HCT116 (cell line): ENCODE measurements at regions not wholly inside any gene's neighbourhood (a gene's known extent, or its start where the extent isn't known, plus 50 kb on each side); places are given as distances from the start of the nearest gene placed in this dataset.

ENCODE experiments used
- ATAC-seq: fragments of 200-7000 bp; cut with Tn5 transposase; 2 replicates; pipeline ENCODE4 v1.9.1; 2020; ENCODE audit warnings: mild to moderate bottlenecking, moderate library complexity
- BruUV-seq: library from RNA; stranded (reverse); fragments of 400-500 nt; replicated peaks from 2 replicates; lab custom pipeline; 2021; lab: Mats Ljungman, UMichigan
- CTCF ChIA-PET: fragments of 300-600 bp; sonication (Branson Sonifier 250); formaldehyde crosslinking; loops from one replicate; lab custom pipeline; 2021; ENCODE audit warnings: antibody characterized with exemption; lab: Charles Lee
- POLR2A ChIA-PET: fragments of 300-600, 350-600 bp; sonication (Branson Sonifier 250); formaldehyde crosslinking; loops from one replicate; lab custom pipeline; 2021; ENCODE audit warnings: antibody characterized with exemption; lab: Charles Lee
- RAD21 ChIA-PET, 2 experiments: fragments of 300-600 bp; sonication (Branson Sonifier 250); formaldehyde crosslinking; loops; one replicate each; lab custom pipeline; 2023; ENCODE audit warnings: low total read pairs in 2 of 2; ENCODE audit not compliant: uncharacterized antibody in 2 of 2, unreplicated experiment in 2 of 2, low non-redundant PET in 1 of 2; lab: Charles Lee
- DNase-seq: peaks from one replicate; pipeline ENCODE4 v3.0.0-alpha.2; 2010; ENCODE audit warnings: low read depth, low spot score
- H2AFZ ChIP-seq: fragments of 200-600 bp; shearing (Covaris generic), sonication (generic); 2 replicates; pipeline ENCODE4 v1.6.1; 2017; ENCODE audit warnings: low read depth, mixed run types, mixed read lengths, antibody characterized with exemption, low read length; ENCODE audit not compliant: poor library complexity, severe bottlenecking
- H3K27ac ChIP-seq: 2 replicates; pipeline ENCODE4 v1.5.1; 2012; ENCODE audit warnings: low read depth, low read length
- H3K27me3 ChIP-seq: fragments of 200-600 bp; sonication (generic); 2 replicates; pipeline ENCODE4 v1.6.1; 2016; ENCODE audit warnings: mixed run types, low read length, mixed read lengths; ENCODE audit not compliant: insufficient read depth
- H3K36me3 ChIP-seq, 2 experiments: fragments of 200-500 bp in 1 of 2; fragments of 200-600 bp in 1 of 2; sonication (Bioruptor generic) in 1 of 2; sonication (generic) in 1 of 2; 2 replicates each; pipeline versions ENCODE4 v1.5.1 to v1.6.1; 2014 to 2016; ENCODE audit warnings: low read length in 2 of 2, inconsistent platforms in 1 of 2, mixed read lengths in 1 of 2, mixed run types in 1 of 2; ENCODE audit not compliant: insufficient read depth in 2 of 2, control insufficient read depth in 1 of 2
- H3K4me1 ChIP-seq, 2 experiments: fragments of 200-600 bp in 1 of 2; sonication (generic) in 1 of 2; 2 replicates each; pipeline versions ENCODE4 v1.5.1 to v1.6.1; 2012 to 2017; ENCODE audit warnings: low read length in 2 of 2, inconsistent platforms in 1 of 2, mild to moderate bottlenecking in 1 of 2, mixed read lengths in 1 of 2, mixed run types in 1 of 2, moderate library complexity in 1 of 2; ENCODE audit not compliant: insufficient read depth in 2 of 2, control insufficient read depth in 1 of 2
- H3K4me2 ChIP-seq: fragments of 200-600 bp; sonication (generic); 2 replicates; pipeline ENCODE4 v1.6.1; 2017; ENCODE audit warnings: mixed run types, low read length, mixed read lengths
- H3K4me3 ChIP-seq, 2 experiments: fragments of 200-600 bp in 1 of 2; sonication (generic) in 1 of 2; replicated peaks in 1 of 2; 2 replicates each; pipeline ENCODE4 v1.5.1; 2011 to 2016; ENCODE audit warnings: low read length in 2 of 2, control low read depth in 1 of 2, low read depth in 1 of 2, mild to moderate bottlenecking in 1 of 2, mixed read lengths in 1 of 2, mixed run types in 1 of 2
- H3K79me2 ChIP-seq: fragments of 200-600 bp; sonication (generic); 2 replicates; pipeline ENCODE4 v1.6.1; 2017; ENCODE audit warnings: mild to moderate bottlenecking, mixed run types, low read length, moderate library complexity, mixed read lengths; ENCODE audit not compliant: insufficient read depth
- H3K9ac ChIP-seq: fragments of 200-600 bp; sonication (generic); 2 replicates; pipeline ENCODE4 v1.6.1; 2016; ENCODE audit warnings: low read length, mixed read lengths
- H3K9me2 ChIP-seq: fragments of 200-600 bp; sonication (generic), shearing (Covaris generic); 2 replicates; pipeline ENCODE4 v1.6.1; 2017; ENCODE audit warnings: mixed run types, mild to moderate bottlenecking, moderate library complexity; ENCODE audit not compliant: insufficient read depth
- H3K9me3 ChIP-seq, 2 experiments: fragments of 200-500 bp in 1 of 2; fragments of 200-600 bp in 1 of 2; sonication (Bioruptor generic) in 1 of 2; sonication (generic) in 1 of 2; 2 replicates each; pipeline ENCODE4 v1.6.1; 2014 to 2017; ENCODE audit warnings: low read length in 2 of 2, mixed read lengths in 2 of 2, inconsistent platforms in 1 of 2, low read depth in 1 of 2, mild to moderate bottlenecking in 1 of 2, mixed run types in 1 of 2, moderate library complexity in 1 of 2; ENCODE audit not compliant: control insufficient read depth in 1 of 2, insufficient read depth in 1 of 2
- H4K20me1 ChIP-seq: fragments of 200-600 bp; sonication (generic), shearing (Covaris generic); 2 replicates; pipeline ENCODE4 v1.6.1; 2017; ENCODE audit warnings: mixed run types, mild to moderate bottlenecking, moderate library complexity; ENCODE audit not compliant: insufficient read depth
- CEBPB ChIP-seq: IDR thresholded peaks from 2 replicates; pipeline ENCODE4 v1.6.1; 2012; ENCODE audit warnings: low read depth
- EGR1 ChIP-seq: IDR thresholded peaks from 2 replicates; pipeline ENCODE4 v1.6.1; 2012; ENCODE audit warnings: low read depth
- ELF1 ChIP-seq: IDR thresholded peaks from 2 replicates; pipeline ENCODE4 v1.6.1; 2012; ENCODE audit warnings: low read depth, borderline replicate concordance
- EZH2 ChIP-seq: fragments of 200-600 bp; sonication (generic); IDR thresholded peaks from 2 replicates; pipeline ENCODE4 v1.6.1; 2017; ENCODE audit warnings: antibody characterized with exemption, mixed run types
- FOSL1 ChIP-seq: IDR thresholded peaks from 2 replicates; pipeline ENCODE4 v1.6.1; 2012; ENCODE audit warnings: low read depth
- JUND ChIP-seq: IDR thresholded peaks from 2 replicates; pipeline ENCODE4 v1.6.1; 2012
- MAX ChIP-seq: IDR thresholded peaks from 2 replicates; pipeline ENCODE4 v1.6.1; 2012
- POLR2AphosphoS5 ChIP-seq: IDR thresholded peaks from 2 replicates; pipeline ENCODE4 v1.6.1; 2011; ENCODE audit warnings: mild to moderate bottlenecking, low read depth, low read length, moderate library complexity
- REST ChIP-seq: IDR thresholded peaks from 2 replicates; pipeline ENCODE4 v1.6.1; 2012; ENCODE audit warnings: low read depth
- SIN3A ChIP-seq: IDR thresholded peaks from 2 replicates; pipeline ENCODE4 v1.6.1; 2012; ENCODE audit warnings: low read depth
- SP1 ChIP-seq: IDR thresholded peaks from 2 replicates; pipeline ENCODE4 v1.6.1; 2012; ENCODE audit warnings: low read depth
- SRF ChIP-seq: IDR thresholded peaks from 2 replicates; pipeline ENCODE4 v1.6.1; 2012; ENCODE audit warnings: low read depth
- TCF7L2 ChIP-seq: IDR thresholded peaks from 2 replicates; pipeline ENCODE4 v1.7.0; 2011; ENCODE audit warnings: borderline replicate concordance, inconsistent platforms; ENCODE audit not compliant: insufficient read depth, insufficient read length; ENCODE audit errors: extremely low read depth
- YY1 ChIP-seq: IDR thresholded peaks from 2 replicates; pipeline ENCODE4 v1.6.1; 2011; ENCODE audit warnings: low read length, low read depth, moderate library complexity, mild to moderate bottlenecking; ENCODE audit not compliant: insufficient replicate concordance; ENCODE audit errors: extremely low read depth
- ZBTB33 ChIP-seq: IDR thresholded peaks from 2 replicates; pipeline ENCODE4 v1.6.1; 2011; ENCODE audit warnings: mild to moderate bottlenecking, low read length, moderate library complexity; ENCODE audit not compliant: insufficient replicate concordance; ENCODE audit errors: extremely low read depth
- ZFX ChIP-seq: fragments of 450-650 bp; IDR thresholded peaks from 2 replicates; pipeline ENCODE4 v1.6.1; 2017
- ZNF274 ChIP-seq: fragments of 200-500 bp; sonication (Bioruptor generic); IDR thresholded peaks from 2 replicates; pipeline ENCODE4 v1.6.1; 2014; ENCODE audit warnings: mild to moderate bottlenecking, low read depth, low read length, inconsistent platforms
- intact Hi-C: fragments of 100-400 bp; cut with micrococcal nuclease; formaldehyde crosslinking; loops from 2 replicates; pipeline ENCODE4 v1.10.0; 2022
- TF ChIP-seq, protein P1 (sequence below): IDR thresholded peaks from 2 replicates; pipeline ENCODE4 v1.6.1; 2012

DNA sequence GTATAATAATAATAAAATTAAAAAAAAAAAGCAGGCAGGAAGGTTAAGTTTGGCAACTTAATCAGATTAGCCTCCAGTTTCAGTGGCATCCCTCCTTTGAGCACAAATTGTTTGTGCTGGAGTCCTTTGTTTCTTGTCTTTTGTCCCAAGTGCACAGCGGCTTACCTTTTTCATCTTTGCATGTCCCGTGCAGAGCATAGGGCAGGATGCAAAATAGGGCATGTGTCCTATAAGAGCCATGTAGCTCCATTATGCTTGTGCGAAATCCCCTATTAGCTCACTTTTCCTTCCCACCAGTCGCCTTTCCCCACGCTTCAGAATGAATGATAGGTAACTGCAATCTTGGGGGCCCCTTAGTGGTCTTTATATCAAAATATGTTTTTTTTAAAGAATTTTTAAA, 216.8 kb downstream of the TSN start:
- no TSS peak for BruUV-seq
- no peaks in the 10 kb centered on the region for H3K79me2 ChIP-seq
- ChIA-PET RAD21 (no interaction called here), CTCF (no interaction called here), POLR2A (no interaction called here)
- no peaks in the 10 kb centered on the region for H4K20me1 ChIP-seq
- H3K9me3 ChIP-seq: no peaks in the 10 kb centered on the region
- no peak overlapping the region for H3K4me2 ChIP-seq
- no peaks in the 10 kb centered on the region for H3K9me2 ChIP-seq
- no peak overlapping the region for H2AFZ ChIP-seq
- intact Hi-C loops: no loop called here
- no peak overlapping the region for H3K27ac ChIP-seq
- peaks cover 0 to 3% of the 10 kb centered on the region in 2 experiments; a peak in 1 of 4 replicates for H3K4me1 ChIP-seq
- no peak for ATAC-seq
- TF ChIP-seq MAX (no peak), POLR2AphosphoS5 (no peak), YY1 (no peak), FOSL1 (no peak), REST (no peak), SP1 (no peak), TCF7L2 (no peak), EGR1 (no peak), JUND (no peak), CEBPB (no peak), ZBTB33 (no peak), EZH2 (no peak), ELF1 (no peak), SIN3A (no peak), SRF (no peak), ZNF274 (no peak), ZFX (no peak)
- TF ChIP-seq, protein P1, sequence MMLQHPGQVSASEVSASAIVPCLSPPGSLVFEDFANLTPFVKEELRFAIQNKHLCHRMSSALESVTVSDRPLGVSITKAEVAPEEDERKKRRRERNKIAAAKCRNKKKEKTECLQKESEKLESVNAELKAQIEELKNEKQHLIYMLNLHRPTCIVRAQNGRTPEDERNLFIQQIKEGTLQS: no peak
- no peaks in the 10 kb centered on the region for H3K36me3 ChIP-seq
- DNase-seq: no peak
- no peak overlapping the region for H3K9ac ChIP-seq
- H3K27me3 ChIP-seq: peaks cover 27% of the 10 kb centered on the region
- no peak overlapping the region for H3K4me3 ChIP-seq
